GM23338 (cell line): ENCODE measurements at regions not wholly inside any gene's neighbourhood (a gene's known extent, or its start where the extent isn't known, plus 50 kb on each side); places are given as distances from the start of the nearest gene placed in this dataset.

Experiments used
- CTCF ChIP-seq, 2 experiments: fragments of 200-600 bp in 1 of 2; sonication (generic) in 1 of 2; conservative IDR thresholded peaks; 2 replicates each; pipeline versions ENCODE4 v1.5.1 to v1.6.1; 2016 to 2017; ENCODE audit warnings: antibody characterized with exemption in 2 of 2, low read depth in 2 of 2, mild to moderate bottlenecking in 2 of 2, moderate library complexity in 1 of 2
- EZH2 ChIP-seq: fragments of 200-600 bp; sonication (generic); IDR thresholded peaks from one replicate; pipeline ENCODE4 v1.8.0; 2017; ENCODE audit warnings: antibody characterized with exemption, mild to moderate bottlenecking, low read depth; ENCODE audit not compliant: unreplicated experiment
- EZH2phosphoT487 ChIP-seq: fragments of 200-600 bp; sonication (generic); IDR thresholded peaks from one replicate; pipeline ENCODE4 v1.8.1; 2018; ENCODE audit warnings: antibody characterized with exemption; ENCODE audit not compliant: unreplicated experiment
- NANOG ChIP-seq: IDR thresholded peaks from 2 replicates; pipeline ENCODE4 v1.6.1; 2016; ENCODE audit warnings: antibody characterized with exemption, borderline replicate concordance

- TF ChIP-seq EZH2phosphoT487 = no peak
- TF ChIP-seq CTCF (conservative IDR thresholded peaks at IDR 0.05; ENCODE audit: low read depth in 2 of 2) = no peak
- TF ChIP-seq EZH2 = no peak
- TF ChIP-seq NANOG = no peak
These were observed 663.3 kb downstream of the ELAVL2 start for GRCh38 chr9:23162789-23163188.
